Uterus (tissue), 3 donors: ENCODE measurements at regions not wholly inside any gene's neighbourhood (a gene's known extent, or its start where the extent isn't known, plus 50 kb on each side); places are given as distances from the start of the nearest gene placed in this dataset.

ENCODE experiments used
- DNase-seq, 2 donors: peaks; one replicate each; pipeline ENCODE4 v3.0.0-alpha.2; 2019 to 2020
- H3K27ac ChIP-seq, 2 donors: fragments of 200-600 bp; sonication (generic); 1 replicate in 1 of 2; 2 replicates in 1 of 2; pipeline ENCODE4 v1.5.1; 2016 to 2018
- H3K27me3 ChIP-seq, 2 donors: fragments of 200-600 bp; sonication (generic); one replicate each; pipeline ENCODE4 v1.5.1; 2018 to 2019; ENCODE audit warnings: control low read depth in 1 of 2
- H3K36me3 ChIP-seq, 2 donors: fragments of 200-600 bp; sonication (generic); one replicate each; pipeline ENCODE4 v1.5.1; 2019; ENCODE audit warnings: control low read depth in 1 of 2
- H3K4me1 ChIP-seq, 2 donors: fragments of 200-600 bp; sonication (generic); one replicate each; pipeline ENCODE4 v1.5.1; 2018 to 2019; ENCODE audit warnings: control low read depth in 1 of 2
- H3K4me3 ChIP-seq, 2 donors: fragments of 200-600 bp; sonication (generic); 1 replicate in 1 of 2; 2 replicates in 1 of 2; pipeline ENCODE4 v1.5.1; 2018 to 2019; ENCODE audit warnings: mild to moderate bottlenecking in 1 of 2
- H3K9me3 ChIP-seq, 2 donors: fragments of 200-600 bp; sonication (generic); one replicate each; pipeline ENCODE4 v1.5.1; 2019; ENCODE audit warnings: control low read depth in 1 of 2
- POLR2A ChIP-seq, 2 donors: fragments of 450-650 bp; IDR thresholded peaks; one replicate each; pipeline ENCODE4 v1.6.1; 2016; ENCODE audit warnings: antibody characterized with exemption in 2 of 2, mild to moderate bottlenecking in 1 of 2, moderate library complexity in 1 of 2
- intact Hi-C: fragments of 100-400 bp; cut with DNase I; formaldehyde crosslinking; loops from one replicate; pipeline ENCODE4 v1.15.1; 2023; ENCODE audit warnings: low total_unique reads
- TF ChIP-seq, protein P1 (sequence below), 4 experiments: fragments of 200-600 bp in 2 of 4; fragments of 450-650 bp in 2 of 4; sonication (generic) in 2 of 4; IDR thresholded peaks; one replicate each; pipeline ENCODE4 v1.5.1; 2016 to 2019; ENCODE audit warnings: antibody characterized with exemption in 4 of 4, mild to moderate bottlenecking in 2 of 4, moderate library complexity in 1 of 4
- donor health status: DM: yes; HTN: yes; CAD: no.

DNA sequence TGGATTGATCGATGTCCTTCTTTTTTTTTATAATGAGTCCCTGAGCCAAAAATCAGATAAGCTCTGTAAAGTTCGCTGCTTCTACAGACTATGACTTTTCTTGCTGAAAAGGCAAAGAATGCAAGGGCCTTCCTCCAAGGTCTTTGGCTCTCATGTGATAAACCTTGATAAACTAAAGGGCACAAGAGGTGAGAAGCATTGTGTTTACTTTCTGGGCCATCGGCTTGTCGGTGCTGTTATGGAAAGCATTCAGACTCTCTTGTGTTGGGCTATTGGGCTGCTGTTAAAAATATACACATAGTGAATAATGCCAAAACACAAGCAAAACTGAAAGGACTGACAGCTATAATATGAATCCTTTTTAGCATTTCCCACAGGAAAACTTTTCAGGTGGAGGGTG, 472.4 kb upstream of the SPHKAP start:
- intact Hi-C loops = no loop called here
- DNase-seq = no peak
- Histone ChIP-seq H3K36me3 (no peaks in the 10 kb centered on the region), H3K9me3 (no peaks in the 10 kb centered on the region), H3K27ac (no peak overlapping the region), H3K4me3 (no peak overlapping the region), H3K27me3 (no peaks in the 10 kb centered on the region), H3K4me1 (no peaks in the 10 kb centered on the region)
- no peak for TF ChIP-seq POLR2A (IDR thresholded peaks at IDR 0.05)
- TF ChIP-seq, protein P1, sequence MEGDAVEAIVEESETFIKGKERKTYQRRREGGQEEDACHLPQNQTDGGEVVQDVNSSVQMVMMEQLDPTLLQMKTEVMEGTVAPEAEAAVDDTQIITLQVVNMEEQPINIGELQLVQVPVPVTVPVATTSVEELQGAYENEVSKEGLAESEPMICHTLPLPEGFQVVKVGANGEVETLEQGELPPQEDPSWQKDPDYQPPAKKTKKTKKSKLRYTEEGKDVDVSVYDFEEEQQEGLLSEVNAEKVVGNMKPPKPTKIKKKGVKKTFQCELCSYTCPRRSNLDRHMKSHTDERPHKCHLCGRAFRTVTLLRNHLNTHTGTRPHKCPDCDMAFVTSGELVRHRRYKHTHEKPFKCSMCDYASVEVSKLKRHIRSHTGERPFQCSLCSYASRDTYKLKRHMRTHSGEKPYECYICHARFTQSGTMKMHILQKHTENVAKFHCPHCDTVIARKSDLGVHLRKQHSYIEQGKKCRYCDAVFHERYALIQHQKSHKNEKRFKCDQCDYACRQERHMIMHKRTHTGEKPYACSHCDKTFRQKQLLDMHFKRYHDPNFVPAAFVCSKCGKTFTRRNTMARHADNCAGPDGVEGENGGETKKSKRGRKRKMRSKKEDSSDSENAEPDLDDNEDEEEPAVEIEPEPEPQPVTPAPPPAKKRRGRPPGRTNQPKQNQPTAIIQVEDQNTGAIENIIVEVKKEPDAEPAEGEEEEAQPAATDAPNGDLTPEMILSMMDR (IDR thresholded peaks at IDR 0.05) = no peak

DNA sequence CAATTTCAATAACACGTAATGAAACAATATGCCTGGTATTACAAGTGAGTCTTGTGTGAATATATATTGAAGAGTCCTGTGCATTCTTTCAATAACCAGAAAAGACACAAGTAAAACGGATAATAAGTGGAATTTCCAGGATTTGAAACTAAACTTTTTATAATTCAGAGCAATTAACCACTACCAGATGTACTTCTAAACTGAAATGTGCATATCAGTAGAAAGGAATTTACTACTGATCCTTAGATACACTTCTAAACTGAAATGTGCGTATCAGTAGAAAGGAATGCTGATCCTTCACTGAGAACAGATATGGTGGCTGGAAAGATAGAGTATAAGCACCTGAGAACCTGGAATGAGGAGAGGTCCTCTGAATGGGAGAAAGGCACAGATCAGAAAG, 470.9 kb upstream of the SPHKAP start:
- Histone ChIP-seq H3K27me3 (no peaks in the 10 kb centered on the region), H3K9me3 (no peaks in the 10 kb centered on the region), H3K4me3 (no peak overlapping the region), H3K27ac (no peak overlapping the region), H3K36me3 (no peaks in the 10 kb centered on the region), H3K4me1 (no peaks in the 10 kb centered on the region)
- no peak for DNase-seq
- TF ChIP-seq, protein P1 (IDR thresholded peaks at IDR 0.05) = no peak
- no peak for TF ChIP-seq POLR2A (IDR thresholded peaks at IDR 0.05)
- intact Hi-C loops = no loop called here

DNA sequence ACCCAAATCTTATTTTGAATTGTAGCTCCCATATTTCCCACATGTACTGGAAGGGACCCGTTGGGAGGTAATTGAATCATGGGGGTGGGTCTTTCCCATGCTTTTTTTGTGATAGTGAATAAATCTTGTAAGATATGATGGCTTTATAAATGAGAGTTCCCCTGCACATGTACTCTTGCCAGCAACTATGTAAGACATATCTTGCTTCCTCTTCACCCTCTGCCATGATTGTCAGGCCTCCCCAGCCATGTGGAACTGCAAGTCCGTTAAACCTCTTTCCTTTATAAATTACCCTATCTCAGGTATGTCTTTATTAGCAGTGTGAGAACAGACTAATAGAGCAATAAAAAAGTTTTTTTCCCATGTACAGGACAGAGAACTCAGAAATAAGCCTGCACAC, 468.4 kb upstream of the SPHKAP start:
- intact Hi-C loops = no loop called here
- no peaks in the 10 kb centered on the region for H3K27me3 ChIP-seq
- H3K4me1 ChIP-seq = no peaks in the 10 kb centered on the region
- no peak for TF ChIP-seq POLR2A (IDR thresholded peaks at IDR 0.05)
- TF ChIP-seq, protein P1 (IDR thresholded peaks at IDR 0.05) = no peak
- no peaks in the 10 kb centered on the region for H3K9me3 ChIP-seq
- H3K4me3 ChIP-seq = no peak overlapping the region
- no peaks in the 10 kb centered on the region for H3K36me3 ChIP-seq
- H3K27ac ChIP-seq = no peak overlapping the region
- DNase-seq = no peak

DNA sequence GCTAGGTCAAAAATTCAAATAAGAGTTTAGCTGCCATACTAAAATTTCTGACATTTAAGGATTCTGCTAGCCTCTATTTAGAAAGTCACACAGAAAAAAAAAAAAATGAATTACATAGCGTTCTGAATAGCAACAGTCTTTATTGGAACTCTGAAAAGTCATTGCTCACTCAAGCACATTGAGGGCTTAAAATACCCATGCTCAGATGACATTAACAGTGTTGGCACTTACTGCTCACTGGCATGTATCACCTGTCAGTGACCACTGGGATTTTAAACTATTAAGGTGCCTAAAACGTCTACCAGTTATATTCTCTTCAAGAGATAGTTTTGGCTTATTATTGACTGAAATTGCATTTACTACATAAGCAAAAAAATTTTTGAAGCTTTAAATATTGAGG, 468.0 kb upstream of the SPHKAP start:
- no peak for DNase-seq
- H3K27me3 ChIP-seq = no peaks in the 10 kb centered on the region
- intact Hi-C loops = no loop called here
- no peaks in the 10 kb centered on the region for H3K36me3 ChIP-seq
- H3K4me3 ChIP-seq = no peak overlapping the region
- no peak overlapping the region for H3K27ac ChIP-seq
- no peaks in the 10 kb centered on the region for H3K4me1 ChIP-seq
- H3K9me3 ChIP-seq = no peaks in the 10 kb centered on the region
- TF ChIP-seq POLR2A (IDR thresholded peaks at IDR 0.05) = no peak
- TF ChIP-seq, protein P1 (IDR thresholded peaks at IDR 0.05) = no peak

DNA sequence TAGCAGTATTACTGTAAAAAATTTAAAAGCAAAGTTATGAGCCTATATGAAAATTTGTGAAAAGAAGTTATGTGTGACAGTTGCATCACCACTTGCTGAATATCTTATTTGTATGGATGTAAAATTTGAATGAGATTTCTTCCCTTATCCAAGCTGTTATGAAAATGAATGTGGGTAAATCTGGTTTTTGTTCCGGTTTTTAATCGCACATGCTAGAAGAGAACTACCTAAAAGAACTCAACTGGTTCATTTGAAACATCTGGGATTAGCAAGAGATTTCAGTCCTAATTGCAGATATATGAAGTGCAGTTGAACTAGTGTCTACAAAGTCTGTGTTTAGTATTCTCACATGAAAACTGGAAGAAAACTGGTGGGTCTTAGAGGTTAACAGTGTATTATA, 467.1 kb upstream of the SPHKAP start:
- DNase-seq = no peak
- no peak overlapping the region for H3K27ac ChIP-seq
- intact Hi-C loops = no loop called here
- H3K4me3 ChIP-seq = no peak overlapping the region
- H3K4me1 ChIP-seq = no peaks in the 10 kb centered on the region
- TF ChIP-seq POLR2A (IDR thresholded peaks at IDR 0.05) = no peak
- TF ChIP-seq, protein P1 (IDR thresholded peaks at IDR 0.05) = no peak
- H3K9me3 ChIP-seq = no peaks in the 10 kb centered on the region
- H3K36me3 ChIP-seq = no peaks in the 10 kb centered on the region
- no peaks in the 10 kb centered on the region for H3K27me3 ChIP-seq
